HG03520 (cell line): ENCODE measurements at regions not wholly inside any gene's neighbourhood (a gene's known extent, or its start where the extent isn't known, plus 50 kb on each side); places are given as distances from the start of the nearest gene placed in this dataset.
"Not testable (repeated sequence)": the region's sequence is repeated elsewhere in the genome, so short reads cannot be mapped to it uniquely, and the experiment has no call there.

Experiments used
- ATAC-seq: cut with Tn5 transposase; IDR thresholded peaks from one replicate; pipeline ENCODE4 v1.9.1; 2021; ENCODE audit warnings: mild to moderate bottlenecking, moderate library complexity; ENCODE audit not compliant: unreplicated experiment

- ATAC-seq = not testable (repeated sequence)
These were observed 275.2 kb downstream of the LIPI start for GRCh38 chr21:13935396-13936032.

- not testable (repeated sequence) for ATAC-seq
These were observed 275.8 kb downstream of the LIPI start for GRCh38 chr21:13934887-13935342.

- ATAC-seq = not testable (repeated sequence)
These were observed 287.6 kb downstream of the LIPI start for GRCh38 chr21:13923175-13923574.

GRCh38 chr21:13921455-13921854, 289.3 kb downstream of the LIPI start:
- ATAC-seq = not testable (repeated sequence)

- ATAC-seq = not testable (repeated sequence)
These were observed 297.8 kb downstream of the POTED start for GRCh38 chr21:13907385-13907784.

- ATAC-seq = not testable (repeated sequence)
These were observed 287.1 kb downstream of the POTED start for GRCh38 chr21:13896596-13897247.

GRCh38 chr21:13893617-13894016, 284.0 kb downstream of the POTED start:
- not testable (repeated sequence) for ATAC-seq

GRCh38 chr21:13893025-13893424, 283.4 kb downstream of the POTED start:
- ATAC-seq = not testable (repeated sequence)

- ATAC-seq = not testable (repeated sequence)
These were observed 282.7 kb downstream of the POTED start for GRCh38 chr21:13892146-13892751.

GRCh38 chr21:13889176-13889575, 279.6 kb downstream of the POTED start:
- ATAC-seq = not testable (repeated sequence)

- ATAC-seq = not testable (repeated sequence)
These were observed 274.2 kb downstream of the POTED start for GRCh38 chr21:13883641-13884395.

- not testable (repeated sequence) for ATAC-seq
These were observed 267.9 kb downstream of the POTED start for GRCh38 chr21:13877503-13877902.

GRCh38 chr21:13876999-13877398, 267.4 kb downstream of the POTED start:
- ATAC-seq = not testable (repeated sequence)

GRCh38 chr21:13874001-13874400, 264.4 kb downstream of the POTED start:
- ATAC-seq = not testable (repeated sequence)

- ATAC-seq = no peak
These were observed 245.1 kb downstream of the POTED start for GRCh38 chr21:13854638-13855037.

- not testable (repeated sequence) for ATAC-seq
These were observed 241.2 kb downstream of the POTED start for GRCh38 chr21:13850808-13851207.

- not testable (repeated sequence) for ATAC-seq
These were observed 239.9 kb downstream of the POTED start for GRCh38 chr21:13849489-13849888.

GRCh38 chr21:13846718-13847117, 237.1 kb downstream of the POTED start:
- not testable (repeated sequence) for ATAC-seq

- not testable (repeated sequence) for ATAC-seq
These were observed 235.0 kb downstream of the POTED start for GRCh38 chr21:13844574-13844973.

- ATAC-seq = not testable (repeated sequence)
These were observed 233.5 kb downstream of the POTED start for GRCh38 chr21:13843081-13843480.

GRCh38 chr21:13827666-13828065, 218.1 kb downstream of the POTED start:
- not testable (repeated sequence) for ATAC-seq
